22Rv1 (cell line): ENCODE measurements at regions not wholly inside any gene's neighbourhood (a gene's known extent, or its start where the extent isn't known, plus 50 kb on each side); places are given as distances from the start of the nearest gene placed in this dataset.

ENCODE experiments used
- ZFX ChIP-seq: fragments of 450-650 bp; IDR thresholded peaks from 2 replicates; pipeline ENCODE4 v1.6.1; 2017; ENCODE audit warnings: antibody characterized with exemption, borderline replicate concordance
- TF ChIP-seq, protein P1 (sequence below): fragments of 450-650 bp; IDR thresholded peaks from 2 replicates; pipeline ENCODE4 v1.5.1; 2017; ENCODE audit warnings: mild to moderate bottlenecking

DNA sequence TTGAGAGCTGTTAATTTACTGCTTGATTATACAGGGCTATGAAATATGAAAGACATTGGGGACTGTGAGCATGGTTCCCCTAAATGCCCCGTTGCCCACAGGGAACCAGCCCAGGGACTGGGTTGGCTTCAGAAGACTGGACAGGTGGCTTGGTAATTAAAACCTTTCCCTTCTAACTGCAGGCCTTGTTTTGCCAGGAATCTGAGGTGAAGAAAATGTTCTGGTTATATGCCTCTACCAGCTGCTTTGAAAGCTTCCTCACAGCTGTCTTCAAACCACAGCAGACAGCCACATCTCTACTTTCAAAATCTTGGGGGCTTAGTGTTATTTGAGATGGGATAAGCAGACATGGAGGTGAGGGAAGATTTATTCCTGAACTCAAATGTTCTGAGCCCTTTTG, 153.3 kb upstream of the SPRY4 start:
- TF ChIP-seq, protein P1, sequence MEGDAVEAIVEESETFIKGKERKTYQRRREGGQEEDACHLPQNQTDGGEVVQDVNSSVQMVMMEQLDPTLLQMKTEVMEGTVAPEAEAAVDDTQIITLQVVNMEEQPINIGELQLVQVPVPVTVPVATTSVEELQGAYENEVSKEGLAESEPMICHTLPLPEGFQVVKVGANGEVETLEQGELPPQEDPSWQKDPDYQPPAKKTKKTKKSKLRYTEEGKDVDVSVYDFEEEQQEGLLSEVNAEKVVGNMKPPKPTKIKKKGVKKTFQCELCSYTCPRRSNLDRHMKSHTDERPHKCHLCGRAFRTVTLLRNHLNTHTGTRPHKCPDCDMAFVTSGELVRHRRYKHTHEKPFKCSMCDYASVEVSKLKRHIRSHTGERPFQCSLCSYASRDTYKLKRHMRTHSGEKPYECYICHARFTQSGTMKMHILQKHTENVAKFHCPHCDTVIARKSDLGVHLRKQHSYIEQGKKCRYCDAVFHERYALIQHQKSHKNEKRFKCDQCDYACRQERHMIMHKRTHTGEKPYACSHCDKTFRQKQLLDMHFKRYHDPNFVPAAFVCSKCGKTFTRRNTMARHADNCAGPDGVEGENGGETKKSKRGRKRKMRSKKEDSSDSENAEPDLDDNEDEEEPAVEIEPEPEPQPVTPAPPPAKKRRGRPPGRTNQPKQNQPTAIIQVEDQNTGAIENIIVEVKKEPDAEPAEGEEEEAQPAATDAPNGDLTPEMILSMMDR: no peak
- TF ChIP-seq ZFX: no peak
